GM18907 (cell line): ENCODE measurements at regions not wholly inside any gene's neighbourhood (a gene's known extent, or its start where the extent isn't known, plus 50 kb on each side); places are given as distances from the start of the nearest gene placed in this dataset.

ENCODE experiments used
- ATAC-seq: cut with Tn5 transposase; IDR thresholded peaks from one replicate; pipeline ENCODE4 v1.9.1; 2021; ENCODE audit warnings: mild to moderate bottlenecking, moderate library complexity; ENCODE audit not compliant: unreplicated experiment

GRCh38 chr17:13405807-13406206 lies 195.9 kb downstream of the HS3ST3A1 start:
- no peak for ATAC-seq

GRCh38 chr17:13405080-13405479 lies 196.6 kb downstream of the HS3ST3A1 start:
- ATAC-seq: no peak

DNA sequence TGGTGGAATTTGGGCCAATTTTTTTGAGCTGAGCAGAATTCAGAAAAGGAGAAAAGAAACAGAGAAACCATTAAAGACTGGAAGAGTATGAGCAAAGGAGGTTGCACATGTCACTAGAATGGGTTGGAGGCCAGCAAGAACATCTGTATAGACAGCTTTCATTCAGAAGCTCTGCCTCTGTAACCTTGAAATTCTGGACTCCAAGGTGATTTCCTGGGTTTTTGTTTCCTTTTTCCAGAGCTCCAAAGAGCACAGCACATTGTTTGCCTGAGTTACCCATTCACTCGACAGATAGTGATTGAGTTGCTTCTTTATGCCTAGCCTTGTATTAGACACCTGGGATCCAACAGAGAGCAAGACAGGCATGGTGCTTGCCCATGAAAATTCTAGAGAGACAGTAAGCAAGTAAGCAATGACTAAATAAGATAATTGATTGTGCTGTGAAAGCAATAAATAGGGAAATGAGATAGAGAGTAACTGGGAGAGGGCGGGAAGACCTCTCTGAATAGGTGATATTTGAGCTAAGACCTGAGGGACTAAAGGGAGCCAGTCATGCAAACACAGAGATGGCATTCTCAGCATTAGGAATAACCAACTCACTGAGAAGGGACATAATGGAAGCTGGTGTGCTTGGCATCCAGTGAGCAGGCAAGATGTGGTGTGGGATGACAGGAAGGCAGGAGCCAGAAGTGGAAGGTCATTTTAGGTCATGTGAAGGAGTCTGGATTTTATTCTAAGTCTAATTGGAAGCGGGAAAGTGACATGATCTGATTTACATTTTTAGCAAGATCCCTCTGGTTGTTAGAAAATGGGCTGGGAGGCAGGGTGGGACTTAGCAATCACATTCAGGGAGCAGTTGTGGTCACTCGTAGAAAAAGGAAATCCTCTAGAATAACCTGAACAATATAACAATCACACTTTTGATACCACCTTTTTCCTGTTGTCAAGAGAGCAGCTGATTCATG lies 197.5 kb downstream of the HS3ST3A1 start:
- ATAC-seq: no peak

DNA sequence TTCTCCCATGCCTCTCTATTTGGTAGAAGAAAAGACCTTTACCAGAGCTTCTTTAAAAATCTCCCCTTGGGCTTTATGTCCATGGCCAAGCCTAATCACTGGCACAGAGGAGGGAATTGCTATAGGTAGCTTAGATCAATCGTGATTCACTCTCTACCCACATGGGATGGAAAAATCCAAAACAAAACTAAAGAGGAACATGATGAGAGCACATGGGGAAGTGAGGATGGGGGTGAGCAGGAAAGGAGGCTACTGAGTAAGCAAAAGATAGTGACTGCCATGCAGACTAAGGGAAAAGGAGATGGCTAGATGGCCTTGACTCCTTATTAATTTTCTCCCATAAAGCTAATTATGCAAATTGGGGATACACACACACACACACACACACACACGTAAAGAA lies 201.2 kb downstream of the HS3ST3A1 start:
- no peak for ATAC-seq

GRCh38 chr17:13398853-13399252 lies 202.9 kb downstream of the HS3ST3A1 start:
- no peak for ATAC-seq

GRCh38 chr17:13398091-13398490 lies 203.6 kb downstream of the HS3ST3A1 start:
- ATAC-seq: no peak

DNA sequence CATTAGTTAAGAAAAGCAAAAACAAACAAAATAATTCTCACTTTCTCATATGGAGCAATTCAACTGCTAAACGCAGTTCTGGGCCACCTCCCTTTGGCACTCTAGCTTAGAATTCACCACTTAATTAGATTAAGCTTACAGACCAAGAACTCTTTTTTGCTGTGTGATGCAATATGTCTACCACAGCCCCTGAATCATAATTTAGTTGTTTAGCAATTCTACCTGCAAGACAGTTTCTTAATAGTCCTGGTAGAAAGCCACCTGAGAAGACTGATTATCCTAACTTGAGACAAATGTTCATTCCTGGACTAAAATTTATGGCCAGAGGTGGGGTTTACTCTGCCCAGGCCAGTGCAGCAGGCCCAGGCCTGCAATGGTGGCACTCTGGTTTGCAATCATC lies 205.9 kb downstream of the HS3ST3A1 start:
- no peak for ATAC-seq

DNA sequence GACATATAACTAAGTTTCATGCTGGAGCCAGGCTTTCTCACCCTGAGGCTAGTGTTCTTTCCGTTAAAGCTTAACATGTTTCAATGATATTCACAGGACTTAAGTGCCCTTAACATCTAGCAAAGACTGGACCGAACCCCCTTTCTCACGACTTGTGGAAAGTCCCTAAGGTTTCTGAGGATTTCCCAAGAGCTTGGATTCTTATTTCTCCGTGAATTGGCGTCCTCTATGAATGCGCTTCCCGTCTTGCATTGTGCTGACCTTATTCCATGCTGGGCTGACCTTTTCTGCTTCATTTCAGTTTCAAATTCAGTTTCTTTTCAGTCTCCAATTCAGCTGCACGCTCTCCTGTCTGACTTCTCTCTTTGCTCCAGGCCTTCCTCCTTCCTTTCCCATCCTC lies 206.4 kb downstream of the HS3ST3A1 start:
- ATAC-seq: no peak

DNA sequence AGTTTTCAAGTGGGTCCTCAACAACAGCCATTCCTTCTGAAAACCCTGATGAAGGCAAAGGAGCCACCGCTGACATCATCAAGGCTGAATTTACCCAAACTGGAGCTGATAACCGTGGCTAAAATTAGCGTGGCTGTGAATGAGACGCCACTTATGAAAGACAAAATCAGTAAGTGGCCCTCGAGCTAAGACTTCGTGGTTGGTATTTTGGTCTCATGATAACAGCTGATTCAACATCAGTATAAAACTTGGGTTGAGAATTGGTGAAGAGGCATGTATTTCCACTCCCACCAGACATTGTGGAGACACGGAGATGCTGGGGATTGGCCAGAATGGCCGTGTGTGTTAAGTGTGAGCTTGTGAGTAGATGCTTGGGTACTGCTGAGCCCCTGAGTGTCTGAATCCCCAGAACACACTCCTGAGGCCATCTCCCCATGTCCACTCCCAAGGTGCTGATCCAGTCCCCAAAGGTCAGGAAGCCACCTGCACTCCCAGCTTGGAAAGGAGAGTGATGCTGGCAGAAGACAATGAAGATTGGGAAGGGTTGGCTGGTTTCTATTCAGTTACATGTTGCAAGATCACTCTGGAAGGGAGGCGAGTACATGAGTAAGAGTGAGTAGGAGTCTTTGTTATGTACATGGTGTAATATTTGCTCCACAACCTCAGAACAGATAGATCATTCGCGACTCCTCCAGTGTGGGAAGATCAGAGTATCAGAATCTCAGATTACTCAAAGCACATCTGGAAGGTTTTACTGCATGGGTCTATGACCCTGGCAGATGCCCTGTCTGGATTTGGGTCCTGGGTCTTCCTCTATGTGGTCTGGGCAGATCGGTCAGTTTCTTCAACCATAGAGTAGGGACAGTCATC lies 207.7 kb downstream of the HS3ST3A1 start:
- no peak for ATAC-seq

GRCh38 chr17:13387952-13388351 lies 213.8 kb downstream of the HS3ST3A1 start:
- ATAC-seq: no peak

GRCh38 chr17:13387236-13387635 lies 214.5 kb downstream of the HS3ST3A1 start:
- no peak for ATAC-seq

- no peak for ATAC-seq
These were observed 216.2 kb downstream of the HS3ST3A1 start for GRCh38 chr17:13385481-13385911.

DNA sequence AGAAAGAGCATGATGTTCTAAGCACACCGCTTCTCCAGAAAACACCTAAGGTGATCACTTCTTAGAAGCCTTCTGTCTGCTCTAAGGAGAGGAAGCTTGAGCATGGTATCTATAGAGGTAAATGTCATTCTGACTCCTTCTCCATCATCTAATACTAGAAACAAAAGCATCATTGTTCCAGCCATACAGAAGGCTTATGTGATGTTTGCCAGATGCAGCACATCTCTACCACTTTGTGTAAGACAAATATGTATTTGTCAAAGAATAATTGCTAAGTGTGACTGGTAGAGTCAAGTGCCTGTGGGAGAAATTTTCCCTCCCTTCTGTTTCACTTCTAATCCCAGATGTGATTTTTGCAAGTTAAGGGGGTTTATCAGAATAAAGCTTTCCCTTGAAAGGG lies 217.1 kb downstream of the HS3ST3A1 start:
- no peak for ATAC-seq

DNA sequence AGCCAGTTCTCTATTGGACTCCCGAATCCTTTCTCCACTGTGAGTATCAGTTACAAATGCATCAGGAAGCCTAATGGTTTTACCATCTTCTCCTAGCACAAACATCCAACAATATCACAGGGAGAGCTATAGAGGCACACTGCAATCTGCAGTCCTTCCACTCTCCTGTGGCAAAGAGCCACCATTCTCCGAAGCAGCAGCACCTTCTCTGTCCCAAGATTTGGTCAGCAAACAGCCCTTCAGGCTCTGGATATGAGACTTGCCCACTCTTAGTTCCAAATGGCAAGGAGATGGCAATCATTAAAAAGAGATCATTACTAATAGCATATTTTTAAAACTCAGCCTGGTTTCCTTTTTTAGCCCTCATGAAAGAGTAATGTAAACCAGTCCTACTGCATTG lies 223.4 kb downstream of the HS3ST3A1 start:
- ATAC-seq: no peak

DNA sequence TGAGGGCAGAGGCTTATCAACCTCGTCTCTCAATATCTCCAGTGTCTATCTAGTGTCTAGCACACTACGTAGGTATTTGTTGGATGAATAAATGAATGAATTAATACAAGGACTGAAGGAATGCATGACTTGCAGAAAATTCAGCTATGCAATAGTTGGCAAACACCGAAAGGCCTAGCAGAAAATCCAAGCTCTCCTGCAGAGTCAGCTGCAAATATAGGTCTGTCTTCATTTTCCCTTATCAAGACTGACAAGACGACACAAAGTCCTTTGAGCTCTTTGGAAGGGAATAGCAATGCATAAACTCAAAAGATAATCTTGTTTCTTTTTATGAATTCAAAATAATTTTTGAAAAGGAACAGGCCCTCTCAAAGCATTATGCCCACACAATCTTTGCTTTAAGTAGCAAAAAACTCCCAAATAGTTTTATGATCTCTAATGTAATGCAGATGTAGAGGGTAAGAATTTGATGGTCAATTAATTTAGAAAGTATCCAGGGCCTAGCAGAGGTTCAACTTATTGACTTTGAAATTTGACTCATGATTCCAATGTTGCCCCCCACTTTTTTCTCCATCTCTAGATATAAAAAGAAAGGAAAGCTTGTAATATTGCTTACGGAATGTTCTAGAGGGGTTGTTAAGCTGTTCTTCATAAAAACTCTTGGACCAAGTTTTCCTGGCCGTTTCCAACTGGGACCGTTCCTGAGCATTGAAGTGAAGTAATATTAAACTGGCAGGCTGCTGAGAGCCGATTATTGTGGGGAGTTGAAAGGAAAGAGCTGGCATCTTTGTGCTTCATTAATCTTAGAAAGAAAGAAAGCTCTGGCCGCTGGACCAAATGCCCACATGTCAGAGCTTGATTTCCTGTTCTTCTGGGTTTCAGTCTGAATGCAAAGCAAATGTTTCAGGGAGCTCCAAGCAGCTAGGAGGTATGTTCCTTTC lies 227.3 kb downstream of the HS3ST3A1 start:
- no peak for ATAC-seq

DNA sequence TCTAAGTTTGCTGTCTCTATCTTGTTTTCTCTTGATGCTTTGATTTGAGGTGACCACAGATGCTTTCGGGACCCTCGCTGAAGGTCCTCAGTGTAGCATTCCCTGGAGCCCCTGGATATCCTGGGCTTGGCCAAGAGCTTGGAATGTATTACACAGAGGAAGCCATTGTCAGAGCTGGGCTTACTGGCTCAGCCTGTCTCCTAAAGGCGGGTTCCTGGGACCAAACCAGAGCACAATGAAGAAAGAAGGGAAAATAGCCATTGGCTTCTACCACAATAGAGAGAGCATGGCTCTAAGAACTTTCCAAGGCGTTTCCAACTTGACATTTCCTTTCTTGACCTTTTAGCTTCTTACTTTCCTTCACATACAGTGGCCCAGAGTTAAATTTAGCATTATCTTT lies 229.3 kb downstream of the HS3ST3A1 start:
- ATAC-seq: no peak

- ATAC-seq: no peak
These were observed 234.6 kb downstream of the HS3ST3A1 start for GRCh38 chr17:13367154-13367553.

- ATAC-seq: no peak
These were observed 236.4 kb downstream of the HS3ST3A1 start for GRCh38 chr17:13365331-13365730.

GRCh38 chr17:13363771-13364170 lies 238.0 kb downstream of the HS3ST3A1 start:
- no peak for ATAC-seq

DNA sequence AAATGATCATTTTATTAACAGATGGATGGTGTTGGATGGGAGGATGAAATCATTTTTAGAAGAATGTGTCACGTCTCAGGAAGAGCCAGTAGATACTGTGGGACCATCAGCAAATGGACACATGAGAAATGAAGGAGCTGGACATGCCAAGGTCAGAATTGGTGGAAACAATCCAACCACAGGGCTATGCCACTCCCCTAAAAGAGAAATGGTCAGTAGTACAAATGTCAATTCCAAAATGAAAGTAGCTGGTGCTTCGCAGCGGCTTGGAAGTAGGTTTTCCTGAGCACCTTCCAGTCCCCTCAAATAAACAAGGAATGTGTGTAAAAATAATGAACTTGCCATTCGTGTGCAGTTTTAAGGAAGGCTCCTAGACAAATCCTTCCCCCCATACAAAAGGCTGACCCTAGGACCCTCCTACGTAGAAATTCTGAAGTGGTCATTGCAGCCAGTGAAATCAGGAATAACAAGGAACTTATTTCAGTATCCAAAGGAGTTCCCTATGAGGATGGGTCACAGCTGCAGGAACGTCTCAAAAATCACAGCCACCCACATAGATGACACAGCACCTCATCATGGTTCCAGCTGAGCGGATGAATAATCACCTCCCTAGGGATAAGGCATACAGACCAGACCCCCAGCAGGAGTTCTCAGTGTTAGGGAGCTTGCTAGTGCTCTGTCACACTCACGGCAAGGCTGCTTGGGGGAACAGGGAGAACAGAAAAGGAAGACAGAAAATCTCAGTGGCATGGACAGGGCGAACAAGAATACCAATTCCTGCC lies 239.2 kb downstream of the HS3ST3A1 start:
- ATAC-seq: no peak
